T-helper 2 cell (primary cell): ENCODE measurements at regions not wholly inside any gene's neighbourhood (a gene's known extent, or its start where the extent isn't known, plus 50 kb on each side); places are given as distances from the start of the nearest gene placed in this dataset.

Source experiments
- DNase-seq, 5 experiments: peaks; one replicate each; pipeline versions ENCODE4 v3.0.0 to v3.0.0-alpha.2; 2012 to 2022

DNA sequence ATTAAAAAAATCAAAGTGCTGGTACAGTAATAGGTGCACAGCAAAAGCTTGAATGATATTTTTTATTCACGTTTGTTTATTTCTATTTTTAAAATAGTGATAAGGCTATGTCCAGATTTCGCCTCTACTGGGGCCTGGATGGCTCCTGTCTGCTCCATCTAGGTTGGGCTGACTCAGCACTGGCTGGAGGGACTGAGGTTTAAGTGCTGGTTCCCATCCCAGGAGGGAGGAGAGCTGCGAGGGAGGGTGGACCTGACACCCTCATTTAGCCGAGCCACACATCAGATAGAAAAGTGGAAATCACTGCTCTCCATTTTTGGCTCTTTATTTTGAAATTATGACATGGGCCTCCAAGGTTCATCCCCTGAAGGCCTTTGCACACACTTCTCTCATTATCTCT, 95.4 kb upstream of the AGBL1 start:
- DNase-seq, result no peak

DNA sequence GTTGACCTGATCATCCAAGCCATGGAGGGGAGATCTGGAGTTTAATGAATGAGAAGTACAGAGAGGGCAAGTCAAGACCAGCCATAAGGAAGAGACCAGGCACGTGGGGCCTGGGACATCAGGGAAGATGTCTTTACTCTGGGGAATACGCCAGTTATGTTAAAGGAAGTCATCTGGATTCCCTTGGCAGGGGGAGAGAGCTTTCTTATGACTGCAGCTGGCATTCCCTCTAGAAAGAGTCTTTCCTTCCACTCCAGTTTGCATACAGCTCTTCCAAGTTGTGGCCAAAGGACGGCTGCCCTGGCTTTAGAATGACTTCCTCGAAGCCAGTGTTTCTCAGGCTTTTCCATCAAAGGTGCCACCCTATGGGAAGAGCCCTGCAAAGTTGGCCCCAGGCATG, 93.6 kb upstream of the AGBL1 start:
- no peak for DNase-seq

DNA sequence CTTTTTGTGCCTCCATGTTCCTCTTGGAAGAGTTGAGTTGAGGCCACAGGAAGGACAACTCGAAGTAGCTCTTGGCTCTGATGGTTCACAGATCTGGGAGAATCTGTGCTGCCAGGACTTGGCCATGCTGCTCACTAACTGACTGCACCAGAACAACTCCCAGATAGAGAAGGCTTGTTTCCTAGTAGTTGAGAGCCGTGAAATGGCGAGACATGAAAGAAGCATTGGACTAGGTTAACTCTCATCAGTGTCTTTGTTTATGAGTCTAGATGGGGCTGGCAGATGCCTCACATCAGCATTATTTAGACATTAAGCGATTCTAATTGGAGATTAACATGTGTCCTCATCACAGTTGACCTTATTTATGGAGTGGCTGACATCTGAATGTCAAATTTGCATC, 92.9 kb upstream of the AGBL1 start:
- no peak for DNase-seq

DNA sequence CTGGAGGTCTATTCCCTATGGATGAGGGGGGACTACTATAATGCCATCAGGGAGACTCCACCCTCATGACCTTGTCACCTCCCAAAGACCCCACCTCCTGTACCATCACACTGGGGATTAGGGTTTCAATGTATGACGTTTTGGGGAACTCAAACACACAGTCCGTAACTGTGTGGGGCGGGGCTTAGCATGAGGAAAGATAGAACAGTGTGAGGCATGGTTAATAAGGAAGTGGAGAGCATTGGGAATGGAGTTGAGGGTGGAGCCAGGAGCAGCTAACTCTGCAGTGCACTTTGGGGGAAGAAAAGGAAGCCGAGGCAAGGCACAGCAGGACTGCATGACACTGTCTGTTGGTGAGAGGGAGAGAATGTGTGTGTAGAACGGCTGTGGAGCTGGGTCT, 90.9 kb upstream of the AGBL1 start:
- no peak for DNase-seq

DNA sequence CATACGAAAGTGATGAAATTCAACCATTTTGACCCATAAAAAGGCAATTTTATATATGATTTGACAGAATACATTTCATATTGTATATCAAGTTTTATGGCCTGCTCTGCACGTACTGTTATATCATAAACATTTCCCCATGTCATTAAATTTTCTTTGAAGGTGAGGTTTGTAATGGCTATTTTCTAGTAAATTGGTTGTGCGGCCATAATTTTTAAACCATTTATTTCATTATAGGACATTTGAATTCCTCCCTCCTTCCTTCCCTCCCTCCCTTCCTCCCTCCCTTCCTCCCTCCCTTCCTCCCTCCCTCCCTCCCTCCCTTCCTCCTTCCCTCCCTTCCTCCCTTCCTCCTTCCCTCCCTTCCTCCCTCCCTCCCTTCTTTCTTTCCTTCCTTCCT, 87.4 kb upstream of the AGBL1 start:
- DNase-seq, result no peak

DNA sequence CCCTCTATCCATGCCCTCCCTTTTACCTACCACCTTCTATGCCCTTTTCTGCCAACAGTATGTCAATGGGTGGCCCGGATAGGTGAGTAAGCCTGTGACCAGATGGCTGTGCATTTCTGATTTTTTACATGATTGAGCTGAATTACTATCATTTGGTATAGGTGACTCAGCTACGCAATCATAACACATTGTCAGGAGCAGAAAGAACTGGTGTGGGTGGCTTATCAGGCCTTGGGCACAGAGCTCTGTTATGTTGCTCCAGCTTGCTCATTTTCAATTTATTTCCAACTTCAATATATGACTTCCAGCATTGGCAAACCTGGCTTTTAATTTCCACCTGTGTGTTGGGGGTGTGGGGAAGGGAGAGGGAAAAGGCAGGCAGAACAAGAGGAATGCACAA, 86.6 kb upstream of the AGBL1 start:
- DNase-seq, result no peak

DNA sequence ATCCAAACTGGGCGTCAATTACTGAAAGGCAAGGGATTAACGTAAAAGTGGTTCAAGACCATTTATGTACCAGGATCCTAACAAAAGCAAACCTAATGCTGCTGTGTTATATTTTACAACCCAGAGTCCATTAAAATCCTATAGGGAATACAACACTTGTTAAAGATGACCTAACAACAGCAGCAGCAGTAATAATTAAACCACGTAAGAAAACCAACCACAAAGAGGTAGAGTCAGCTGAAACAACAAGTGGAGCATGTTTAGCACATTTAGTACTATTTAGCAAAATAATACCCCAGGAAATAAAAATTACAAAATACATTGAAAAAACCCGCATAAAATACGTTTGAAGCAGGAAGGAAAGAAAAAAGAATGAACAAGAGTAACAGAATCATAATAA, 82.1 kb upstream of the AGBL1 start:
- no peak for DNase-seq

DNA sequence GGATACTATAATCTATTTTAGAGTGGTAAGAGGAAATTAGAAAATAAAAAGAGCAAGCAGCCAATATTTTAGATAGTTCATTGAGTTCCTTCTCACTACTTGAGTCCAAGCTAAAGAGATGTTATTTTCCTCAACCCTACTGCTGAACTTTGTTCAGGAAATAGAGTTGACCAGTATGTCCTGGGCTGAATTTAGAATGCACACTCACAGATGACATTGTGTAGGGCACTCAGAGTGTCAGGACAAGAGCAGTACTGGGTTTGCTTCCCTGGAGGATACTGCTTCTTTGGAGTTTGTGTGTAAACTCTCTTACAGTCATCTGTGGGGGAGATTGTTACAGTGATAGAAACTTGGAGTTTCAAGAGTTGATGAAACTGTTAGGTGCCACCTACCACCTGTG, 80.0 kb upstream of the AGBL1 start:
- no peak for DNase-seq

DNA sequence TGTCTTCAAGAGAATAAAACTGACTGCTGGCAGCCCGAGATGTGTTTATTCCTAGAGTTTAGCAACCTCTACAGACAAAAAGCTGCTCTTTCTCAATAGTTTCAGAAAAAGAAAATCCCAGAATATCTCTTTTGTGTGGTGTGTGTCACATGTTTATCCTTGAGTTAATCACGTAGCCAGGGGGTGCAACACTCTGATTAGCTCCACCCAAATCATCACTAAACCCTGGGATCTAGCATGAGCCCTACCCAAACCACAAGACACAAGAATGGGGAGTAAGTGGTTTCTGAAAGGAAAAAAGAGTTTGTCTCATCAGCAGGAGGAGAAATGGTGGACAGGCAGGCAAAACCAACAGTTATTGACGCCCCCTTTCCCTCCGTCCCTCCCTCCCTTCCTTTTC, 78.5 kb upstream of the AGBL1 start:
- no peak for DNase-seq

DNA sequence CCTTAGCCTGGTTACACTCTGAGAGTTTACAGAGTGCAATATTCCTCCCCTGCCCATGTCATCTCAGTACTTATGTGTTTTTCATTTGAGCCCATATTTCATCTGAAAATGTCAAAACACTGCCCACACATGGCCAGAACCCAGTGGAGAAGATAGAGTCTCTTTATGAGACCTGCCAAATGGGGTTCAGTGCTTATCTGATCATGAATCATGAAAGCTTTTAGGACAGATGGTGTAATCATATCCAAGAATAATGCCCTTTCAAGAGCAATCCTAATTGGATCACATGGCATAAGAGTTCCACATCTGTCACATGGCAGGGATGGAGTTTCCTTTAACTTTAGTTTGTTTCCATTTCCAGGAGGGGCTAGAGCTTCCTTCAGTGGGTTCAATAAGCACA, 77.2 kb upstream of the AGBL1 start:
- no peak for DNase-seq

DNA sequence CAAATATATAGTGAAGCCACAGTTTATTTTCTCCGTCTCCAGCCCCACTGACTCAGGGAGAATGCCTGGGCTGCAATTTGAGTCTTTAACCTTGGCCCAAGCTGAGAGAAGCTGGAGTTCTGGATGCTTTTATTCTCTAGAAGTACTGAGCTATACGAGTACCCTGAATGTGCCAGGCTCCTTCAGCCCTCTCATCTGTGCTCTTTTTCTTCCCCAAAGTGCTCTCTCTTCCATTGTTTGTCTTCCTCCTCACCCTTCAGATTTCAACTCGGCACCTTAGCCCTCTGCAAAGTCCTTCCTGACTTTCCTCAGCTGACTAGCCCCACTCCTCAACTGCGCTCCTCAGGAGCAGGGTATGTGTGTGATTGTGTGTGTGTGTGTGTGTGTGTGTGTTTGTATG, 75.6 kb upstream of the AGBL1 start:
- DNase-seq, result no peak

DNA sequence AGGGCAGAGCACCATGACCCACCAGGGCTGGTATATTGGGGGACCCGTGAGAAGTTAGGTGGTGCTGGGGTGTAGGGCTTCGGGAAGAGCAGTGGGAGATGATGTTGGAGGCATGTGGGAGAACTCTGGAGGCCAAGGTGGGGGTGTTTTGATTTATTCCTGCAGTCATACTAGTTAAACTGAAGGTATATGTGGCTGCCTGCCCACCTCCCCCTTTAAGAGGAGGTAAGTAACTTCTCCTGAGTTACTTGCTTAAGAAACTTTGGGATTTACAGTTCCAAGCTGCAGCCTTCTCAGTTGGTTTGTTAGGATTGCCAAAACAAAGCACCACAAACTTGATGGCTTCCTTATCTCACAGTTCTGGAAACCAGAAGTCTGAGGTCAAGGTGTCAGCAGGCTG, 73.1 kb upstream of the AGBL1 start:
- DNase-seq, result no peak

DNA sequence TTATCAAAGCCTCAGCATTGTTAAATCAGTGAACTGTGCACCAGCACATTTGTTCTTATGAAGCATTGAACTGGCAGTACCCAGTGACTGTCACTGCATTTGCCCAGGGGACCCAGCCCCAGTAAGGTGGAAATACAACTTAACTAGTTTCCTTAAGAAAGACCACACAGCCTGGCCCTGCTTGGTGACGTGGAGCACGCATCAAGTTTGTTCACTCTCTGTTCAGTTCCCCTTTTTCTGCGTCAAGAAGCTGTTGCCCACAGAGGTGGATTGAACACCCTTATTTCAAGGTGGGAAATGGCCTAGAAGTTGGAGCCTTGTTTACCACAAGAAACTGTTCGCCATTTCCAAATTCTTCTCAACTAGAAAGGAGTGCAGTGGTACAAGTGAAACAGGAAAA, 69.9 kb upstream of the AGBL1 start:
- no peak for DNase-seq

DNA sequence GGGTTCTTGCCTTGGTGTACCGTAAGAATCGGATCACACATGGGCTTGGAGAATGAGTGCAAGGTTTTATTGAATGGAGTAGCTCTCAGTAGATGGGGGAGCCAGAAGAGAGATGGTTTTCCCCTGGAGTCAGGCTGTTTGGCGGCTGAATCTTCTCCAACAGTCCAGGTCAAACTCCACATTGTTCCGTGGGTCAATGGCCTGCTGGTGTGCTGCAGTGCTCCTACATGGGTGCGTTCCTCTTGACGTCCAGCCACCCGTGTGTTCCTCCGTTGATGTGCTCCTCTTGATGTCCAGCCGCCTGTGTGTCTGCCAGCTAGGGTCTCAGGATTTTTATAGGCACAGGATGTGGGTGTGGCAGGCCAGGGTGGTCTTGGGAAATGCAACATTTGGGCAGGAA, 69.3 kb upstream of the AGBL1 start:
- DNase-seq, result no peak

DNA sequence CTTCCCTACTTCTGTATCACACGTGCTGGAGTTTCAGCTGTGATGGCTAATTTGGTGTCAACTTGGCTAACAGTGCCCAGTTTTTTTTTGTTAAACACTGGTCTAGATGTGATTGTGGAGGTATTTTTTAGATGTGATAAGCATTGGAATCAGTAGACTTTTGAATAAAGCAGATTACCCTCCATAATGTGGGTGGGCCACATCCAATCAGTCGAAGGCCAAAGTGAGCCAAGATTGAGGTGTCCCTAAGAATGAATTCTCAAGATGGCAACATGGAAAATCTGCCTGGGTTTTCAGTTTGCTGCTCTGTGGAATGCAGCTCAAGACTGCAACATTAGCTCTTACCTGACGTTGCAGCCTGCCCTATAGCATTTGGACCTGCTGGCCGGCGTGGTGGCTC, 68.8 kb upstream of the AGBL1 start:
- DNase-seq, result no peak

DNA sequence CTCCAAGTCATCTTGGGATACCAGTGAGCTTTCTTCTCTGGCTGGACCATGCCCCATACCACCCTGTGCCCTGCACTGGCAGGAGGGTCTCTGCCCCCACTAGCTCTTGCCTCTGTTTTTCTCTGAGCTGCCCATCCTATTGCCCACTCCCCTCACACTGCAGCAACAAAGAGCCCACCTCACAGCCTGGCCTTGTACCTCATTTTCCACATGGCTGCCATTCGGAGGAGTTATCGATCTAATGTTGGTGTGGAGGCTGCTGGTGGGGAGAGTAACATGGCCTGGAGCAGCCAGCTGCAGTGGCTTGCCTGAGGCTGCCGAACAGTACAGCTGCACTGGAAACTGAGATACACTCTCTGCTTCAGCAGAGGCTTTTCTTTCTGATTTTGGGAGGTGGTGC, 65.7 kb upstream of the AGBL1 start:
- DNase-seq, result no peak

DNA sequence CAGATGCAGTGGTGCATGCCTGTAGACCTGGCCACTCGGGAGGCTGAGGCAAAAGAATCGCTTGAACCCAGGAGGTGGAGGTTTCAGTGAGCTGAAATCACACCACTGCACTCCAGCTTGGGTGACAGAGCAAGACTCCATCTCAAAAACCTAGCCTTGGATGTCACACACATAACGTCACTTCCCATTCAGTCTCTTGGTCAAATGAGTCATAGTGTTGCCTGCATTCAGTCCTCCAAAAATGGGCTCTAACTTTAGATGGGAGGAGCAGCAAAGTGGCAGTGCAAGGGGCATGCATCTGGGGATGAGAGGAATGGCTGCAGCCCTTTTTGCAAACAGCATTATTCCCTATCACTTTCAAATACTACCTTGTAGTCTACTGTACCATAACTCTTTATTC, 62.9 kb upstream of the AGBL1 start:
- DNase-seq, result no peak

DNA sequence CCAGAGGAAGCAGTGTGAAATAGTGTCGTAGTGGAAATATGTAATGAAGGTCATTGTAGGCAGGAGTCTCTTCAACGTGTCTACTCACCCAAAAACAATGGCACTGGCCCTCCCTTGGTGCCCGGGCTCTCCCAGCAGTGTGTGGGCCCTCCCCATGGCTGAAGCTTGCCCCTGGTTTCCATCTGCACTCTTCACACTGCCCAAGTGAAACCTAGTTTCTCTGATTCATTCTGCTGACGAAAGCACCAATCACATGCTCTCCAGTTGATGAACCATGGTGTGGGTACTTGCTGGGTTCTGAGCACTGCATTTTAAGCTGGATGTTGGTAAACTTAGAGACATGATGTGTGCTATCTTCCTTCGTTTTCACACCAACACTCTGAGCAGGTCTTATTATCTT, 61.0 kb upstream of the AGBL1 start:
- DNase-seq, result no peak

DNA sequence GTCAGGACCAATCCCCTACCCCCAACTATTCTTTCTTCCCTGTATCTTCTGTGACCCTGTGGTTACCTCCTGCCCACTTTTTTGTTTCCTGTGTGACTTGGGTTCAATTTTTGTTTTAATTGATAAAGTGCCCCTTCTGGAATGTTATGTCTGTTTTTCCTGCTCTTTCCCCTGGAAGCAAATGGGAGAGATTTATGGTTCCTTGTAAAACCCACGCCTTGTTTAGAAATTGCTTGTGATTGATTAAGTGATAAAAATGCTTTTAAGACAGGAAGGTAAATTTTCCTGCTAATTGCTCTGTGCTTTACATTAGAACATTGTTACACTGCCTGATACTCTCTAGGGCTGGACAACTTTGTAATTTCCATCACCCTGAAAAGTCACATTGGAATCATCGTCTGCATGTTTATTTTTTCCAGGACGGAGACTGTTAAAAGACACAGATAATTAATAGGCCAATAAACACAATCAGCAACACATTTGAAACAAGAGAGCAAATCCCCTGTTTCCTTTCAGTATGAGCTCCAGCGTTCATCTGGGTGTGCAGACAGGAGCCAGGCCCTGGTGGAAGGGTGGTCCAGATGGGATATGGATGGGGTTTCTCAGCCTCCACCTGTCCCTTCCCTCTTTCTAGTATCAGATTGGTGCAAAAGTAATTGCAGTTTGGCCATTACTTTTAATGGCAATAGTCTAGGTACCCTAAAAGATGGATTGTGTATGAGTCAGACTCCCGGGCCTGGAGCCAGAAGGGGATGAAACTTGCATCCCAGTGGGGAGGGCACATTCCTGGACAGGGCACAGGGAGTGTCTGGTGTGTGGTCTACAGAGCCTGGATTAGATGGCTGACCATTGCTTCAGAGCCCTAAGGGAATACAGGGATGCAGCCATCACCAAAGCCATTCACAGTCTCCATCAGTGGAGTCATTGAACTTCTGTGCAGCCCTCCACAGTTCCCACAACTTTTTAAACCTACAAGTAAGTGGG, 58.1 kb upstream of the AGBL1 start:
- DNase-seq, result no peak

DNA sequence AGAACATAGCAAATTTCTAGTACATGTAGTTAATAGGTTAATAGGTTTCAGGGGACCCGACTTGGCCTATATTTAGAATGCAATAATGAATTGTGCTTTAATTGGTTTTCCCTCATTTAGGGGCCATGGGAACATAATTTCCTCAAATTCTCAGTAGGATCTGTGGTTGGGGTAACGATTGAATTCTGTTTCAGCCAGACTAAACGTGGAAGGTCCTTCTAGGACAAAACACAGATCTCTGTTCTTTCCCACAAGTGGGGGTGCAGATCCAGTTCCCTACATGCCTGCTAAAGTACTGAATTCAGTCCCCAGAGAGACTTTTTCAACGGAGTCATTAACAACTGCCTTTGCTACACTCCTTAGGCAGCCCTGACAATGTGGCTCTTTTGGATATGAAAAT, 50.7 kb upstream of the AGBL1 start:
- no peak for DNase-seq
